ENCODE measurements at regions not wholly inside any gene's neighbourhood (a gene's known extent, or its start where the extent isn't known, plus 50 kb on each side); places are given as distances from the start of the nearest gene placed in this dataset.

GRCh38 chr11:104332110-104332509, 168.2 kb upstream of the PDGFD start (continued):
- TF ChIP-seq TCF7L2 (IDR thresholded peaks at IDR 0.05; ENCODE audit: borderline replicate concordance, low read depth, low read length) (no peak), ZBTB8A (tag by site-specific recombination; IDR thresholded peaks at IDR 0.05) (no peak), PATZ1 (tag by site-specific recombination; IDR thresholded peaks at IDR 0.05) (no peak), ZNF600 (tag by site-specific recombination; IDR thresholded peaks at IDR 0.05) (no peak), ZNF624 (tag by site-specific recombination; IDR thresholded peaks at IDR 0.05) (no peak)

- no peaks in the 10 kb centered on the region for H3K4me1 ChIP-seq (ENCODE audit: control insufficient read depth, insufficient read depth, low read length)
- no peak overlapping the region for H3K4me3 ChIP-seq (ENCODE audit: low read depth, low read length)
- ChIA-PET CTCF (interaction anchor here (0.7 kb wide), 2 partner anchors 58 to 256 kb away, joined by 3 read pairs; no protein-coding TSS in a partner anchor), POLR2A (no interaction called here)
- H3K27ac ChIP-seq (ENCODE audit: extremely low read depth, low read depth, low read length): no peak overlapping the region
- no peaks in the 10 kb centered on the region for H3K36me3 ChIP-seq (ENCODE audit: control insufficient read depth in 2 of 2, insufficient read depth in 1 of 2, low read length in 2 of 2)
- no peaks in the 10 kb centered on the region for H3K9me3 ChIP-seq (ENCODE audit: control insufficient read depth, insufficient read depth, low read depth, low read length)
- TF ChIP-seq ZNF391 (tag by site-specific recombination; IDR thresholded peaks at IDR 0.05; ENCODE audit: borderline replicate concordance, low read depth): no peak
- TF ChIP-seq ZNF514 (tag by site-specific recombination; IDR thresholded peaks at IDR 0.05): no peak
- TF ChIP-seq ZNF558 (tag by site-specific recombination; IDR thresholded peaks at IDR 0.05): no peak
- TF ChIP-seq ZFP37 (tag by site-specific recombination; IDR thresholded peaks at IDR 0.05): no peak
Observed at GRCh38 chr11:104329078-104329665, 165.2 kb upstream of the PDGFD start.

- POLR2A ChIA-PET: no interaction called here
- no peak overlapping the region for H3K27ac ChIP-seq (ENCODE audit: extremely low read depth, low read depth, low read length)
- H3K4me3 ChIP-seq (ENCODE audit: low read depth, low read length): no peak overlapping the region
- CTCF ChIA-PET: interaction anchor here (0.7 kb wide), 1 partner anchor 57 kb away, joined by 3 read pairs; no protein-coding TSS in a partner anchor
- no peaks in the 10 kb centered on the region for H3K9me3 ChIP-seq (ENCODE audit: control insufficient read depth, insufficient read depth, low read depth, low read length)
- TF ChIP-seq ZSCAN16 (tag by site-specific recombination; IDR thresholded peaks at IDR 0.05) (no peak), ZNF211 (tag by site-specific recombination; IDR thresholded peaks at IDR 0.05; ENCODE audit: low read depth) (no peak), ZNF521 (tag by site-specific recombination; IDR thresholded peaks at IDR 0.05) (no peak), ZNF266 (tag by site-specific recombination; IDR thresholded peaks at IDR 0.05; ENCODE audit: low read depth) (no peak), ZNF157 (tag by site-specific recombination; IDR thresholded peaks at IDR 0.05) (no peak), ZNF449 (tag by site-specific recombination; IDR thresholded peaks at IDR 0.05) (no peak), ZNF600 (tag by site-specific recombination; IDR thresholded peaks at IDR 0.05) (no peak), PRDM10 (tag by site-specific recombination; IDR thresholded peaks at IDR 0.05) (no peak), ZNF530 (tag by site-specific recombination; IDR thresholded peaks at IDR 0.05; ENCODE audit: low read depth) (no peak), ZNF596 (tag by site-specific recombination; IDR thresholded peaks at IDR 0.05) (no peak), ZFP37 (tag by site-specific recombination; IDR thresholded peaks at IDR 0.05) (no peak), ZSCAN23 (tag by site-specific recombination; IDR thresholded peaks at IDR 0.05) (no peak), ZNF747 (tag by site-specific recombination; IDR thresholded peaks at IDR 0.05) (no peak), ZNF148 (tag by site-specific recombination; IDR thresholded peaks at IDR 0.05; ENCODE audit: borderline replicate concordance) (no peak), YY1 (tag by site-specific recombination; IDR thresholded peaks at IDR 0.05) (no peak), ZBTB20 (tag by site-specific recombination; IDR thresholded peaks at IDR 0.05) (no peak)
- H3K4me1 ChIP-seq (ENCODE audit: control insufficient read depth, insufficient read depth, low read length): no peaks in the 10 kb centered on the region
- H3K36me3 ChIP-seq (ENCODE audit: control insufficient read depth in 2 of 2, insufficient read depth in 1 of 2, low read length in 2 of 2): no peaks in the 10 kb centered on the region
Observed at GRCh38 chr11:104328512-104328907, 164.6 kb upstream of the PDGFD start.

Measured in HEK293 (cell line).